ENCODE measurements at regions not wholly inside any gene's neighbourhood (a gene's known extent, or its start where the extent isn't known, plus 50 kb on each side); places are given as distances from the start of the nearest gene placed in this dataset.

GRCh38 chr6:65900928-65901327 lies 193.9 kb upstream of the EYS start:
- DNase-seq, result no peak

- no peak for DNase-seq
These were observed 189.1 kb upstream of the EYS start for GRCh38 chr6:65896140-65896539.

DNA sequence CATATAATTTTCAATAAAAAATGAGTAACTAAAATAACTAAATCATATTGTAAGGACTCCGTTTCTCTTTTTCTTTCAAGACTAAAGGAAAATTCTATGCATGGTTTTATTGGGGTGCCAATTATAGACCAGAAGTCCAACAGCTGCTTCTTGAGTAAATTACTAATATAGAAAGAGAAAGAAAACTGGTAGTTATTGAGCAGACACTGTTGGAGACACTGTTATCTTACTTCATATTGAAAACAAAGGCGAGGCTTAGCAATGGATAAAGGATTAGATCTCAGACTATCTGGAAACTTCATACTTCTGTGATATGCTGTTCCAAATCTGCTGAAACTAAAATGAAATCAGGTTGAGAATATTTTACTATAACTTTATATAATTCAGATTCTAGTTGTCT lies 169.6 kb upstream of the EYS start:
- no peak for DNase-seq

GRCh38 chr6:65852369-65852852 lies 145.4 kb upstream of the EYS start:
- no peak for DNase-seq

GRCh38 chr6:65830151-65830550 lies 123.1 kb upstream of the EYS start:
- DNase-seq, result no peak

GRCh38 chr6:65819152-65819551 lies 112.1 kb upstream of the EYS start:
- no peak for DNase-seq

GRCh38 chr6:65818576-65818975 lies 111.5 kb upstream of the EYS start:
- DNase-seq, result no peak

DNA sequence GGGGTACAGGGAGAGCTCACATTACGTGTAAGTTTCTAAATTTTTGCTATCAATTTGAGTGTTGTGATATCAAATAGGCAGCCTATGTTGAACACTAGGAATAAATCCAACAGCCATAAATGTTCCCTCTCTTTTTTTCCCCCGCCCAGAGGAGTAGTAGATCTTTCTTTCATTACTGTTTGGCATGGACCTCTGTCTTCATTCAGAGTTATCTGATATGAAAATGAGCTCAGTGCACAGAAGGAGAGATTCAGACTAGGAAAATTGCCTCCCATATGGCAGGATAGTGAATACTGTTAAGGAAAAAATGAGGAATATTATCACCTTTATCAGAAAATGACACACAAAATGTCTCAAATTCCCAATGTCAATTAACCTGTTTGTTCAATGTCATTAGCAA lies 110.0 kb upstream of the EYS start:
- no peak for DNase-seq

- DNase-seq, result no peak
These were observed 107.0 kb upstream of the EYS start for GRCh38 chr6:65814071-65814470.

DNA sequence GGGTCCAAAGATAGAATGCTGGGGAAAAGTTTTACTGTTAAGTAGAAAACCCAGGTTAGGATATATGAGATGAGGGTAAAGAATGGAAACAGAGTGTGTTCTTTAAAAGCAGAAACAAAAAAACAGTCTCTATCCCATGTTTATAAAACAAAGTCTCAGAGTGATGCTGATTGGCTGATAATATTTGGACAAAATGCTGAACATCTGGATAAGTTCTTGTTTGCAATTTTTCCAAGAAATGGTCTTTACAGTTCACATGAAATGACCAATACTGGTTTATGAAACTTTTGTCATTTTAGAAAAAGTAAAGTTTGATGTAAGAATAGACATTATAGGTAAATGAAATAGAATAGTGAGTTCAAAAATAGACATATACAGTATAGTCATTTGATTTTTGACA lies 96.2 kb upstream of the EYS start:
- no peak for DNase-seq

DNA sequence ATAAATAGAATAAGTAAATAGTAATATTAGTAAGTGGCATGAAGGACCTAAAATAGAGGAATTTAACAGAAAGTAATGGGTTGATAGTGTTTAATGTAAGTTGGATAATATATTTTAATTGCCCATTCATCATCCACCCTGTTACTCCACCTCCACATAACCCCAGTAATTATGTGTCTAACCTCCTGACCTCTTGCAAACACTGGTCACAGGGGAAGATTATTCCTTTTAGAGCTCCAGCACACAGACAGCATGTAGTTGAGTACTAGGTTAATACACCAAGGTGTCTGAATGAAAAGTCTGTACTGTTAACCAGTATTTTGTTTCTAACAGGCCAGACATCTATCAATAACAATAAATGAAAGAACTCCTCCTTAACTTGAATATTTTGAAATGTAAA lies 92.4 kb upstream of the EYS start:
- no peak for DNase-seq

DNA sequence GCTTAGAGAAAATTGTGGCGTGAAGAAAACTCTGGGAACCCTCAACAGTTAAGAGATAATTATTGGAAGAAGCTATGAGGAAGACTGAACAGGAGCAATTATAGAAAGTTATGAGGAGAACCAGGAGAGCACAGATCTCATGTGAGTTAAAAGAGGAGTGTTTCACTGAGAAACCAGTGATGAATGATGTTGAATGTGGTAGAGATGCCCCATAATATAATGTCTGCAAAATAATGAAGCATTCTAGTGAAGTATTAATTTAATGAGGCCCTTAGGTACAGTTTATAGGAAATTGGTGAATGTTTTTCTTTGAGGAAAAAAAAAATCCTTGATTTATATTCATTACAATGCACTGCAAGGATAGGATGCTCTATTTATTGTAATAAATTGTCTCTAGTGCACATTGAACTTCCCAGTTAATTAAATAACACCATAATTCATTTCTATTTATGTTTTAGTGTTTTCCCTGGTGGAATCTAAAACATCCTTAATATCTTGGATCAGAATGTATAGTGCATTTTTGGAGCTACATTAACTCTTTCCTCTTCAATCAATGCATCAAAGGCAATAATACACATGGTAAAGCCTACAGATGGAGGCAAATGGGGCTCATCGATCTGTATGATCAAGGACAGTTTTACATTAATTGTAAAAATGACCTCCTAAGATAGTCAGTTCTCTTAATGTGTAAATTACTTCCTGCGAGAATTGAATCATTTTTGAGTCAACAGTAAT lies 91.4 kb upstream of the EYS start:
- DNase-seq, result no peak

DNA sequence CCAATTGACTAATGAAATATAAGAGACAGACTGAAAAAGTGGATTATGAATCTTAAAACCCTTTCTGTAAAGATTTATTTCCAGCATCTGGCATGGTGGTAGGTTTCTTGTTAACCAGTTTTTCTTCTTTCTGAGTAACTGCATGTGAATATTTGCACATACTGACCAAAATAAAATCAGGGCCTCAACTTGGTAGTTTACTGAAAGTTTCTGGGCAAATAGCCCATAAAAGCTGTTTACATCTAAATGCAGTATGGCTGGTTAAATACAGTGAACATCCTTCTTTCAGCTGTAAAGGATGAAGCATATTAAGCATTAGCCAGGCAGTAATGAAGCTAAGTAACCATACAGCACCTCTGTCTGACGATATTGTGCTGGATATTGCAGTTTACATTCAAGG lies 83.6 kb upstream of the EYS start:
- DNase-seq, result no peak

GRCh38 chr6:65787787-65788186 lies 80.8 kb upstream of the EYS start:
- DNase-seq, result no peak

DNA sequence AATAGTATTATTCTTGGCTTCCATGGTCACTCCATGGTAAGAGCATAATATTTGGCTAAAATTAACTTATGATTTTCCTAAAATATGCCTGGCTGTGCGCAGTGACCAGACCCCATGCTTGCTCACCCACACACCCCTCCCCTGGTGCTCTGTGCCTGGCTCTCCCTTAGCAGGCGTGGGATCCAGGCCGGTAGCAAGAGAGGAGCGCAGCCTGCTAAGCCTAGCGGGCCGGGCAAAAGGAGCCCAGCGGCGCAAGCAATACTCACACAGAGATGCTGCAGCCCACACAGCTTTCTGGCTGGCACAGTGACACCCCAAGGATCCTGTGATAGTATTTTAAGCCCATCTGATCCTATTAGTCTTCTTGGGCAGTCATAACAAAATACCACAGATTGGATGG lies 79.8 kb upstream of the EYS start:
- DNase-seq, result no peak

DNA sequence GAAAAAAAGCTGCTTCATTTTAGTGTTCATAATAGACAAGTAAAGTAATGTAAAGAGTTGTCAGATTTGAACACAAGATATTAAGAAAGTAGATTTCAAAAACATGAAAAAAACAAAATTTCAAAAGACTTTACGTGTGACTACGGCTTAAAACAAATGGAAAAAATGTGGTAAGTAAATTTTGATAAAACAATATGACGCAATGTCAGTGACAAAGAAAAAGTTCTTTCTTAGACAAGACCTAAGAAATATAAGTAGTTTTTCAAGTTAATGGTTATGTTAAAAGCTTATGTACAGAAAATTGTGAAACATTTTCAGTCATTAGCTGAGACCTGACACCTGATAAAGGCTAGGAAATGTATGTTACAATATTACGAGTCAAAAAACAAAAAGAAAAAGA lies 73.7 kb upstream of the EYS start:
- no peak for DNase-seq

DNA sequence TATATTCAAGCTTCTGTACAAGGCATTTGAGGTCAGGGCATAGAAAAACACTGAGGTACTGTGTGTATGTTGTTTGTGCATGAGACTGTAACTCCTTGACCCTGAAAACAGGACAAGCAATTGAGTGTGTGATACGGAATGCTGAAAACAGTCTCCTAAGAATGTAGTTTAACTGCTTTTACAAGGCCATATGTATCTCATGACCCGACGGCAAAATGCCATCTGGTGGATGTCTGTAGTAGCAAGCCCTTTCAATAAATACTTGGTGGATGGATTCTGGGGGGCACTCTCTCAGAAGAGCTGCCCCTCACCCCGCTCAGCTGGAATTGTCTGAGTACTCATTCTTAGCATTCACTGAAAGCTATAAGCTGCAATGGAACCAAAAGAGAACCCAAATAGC lies 69.3 kb upstream of the EYS start:
- no peak for DNase-seq

DNA sequence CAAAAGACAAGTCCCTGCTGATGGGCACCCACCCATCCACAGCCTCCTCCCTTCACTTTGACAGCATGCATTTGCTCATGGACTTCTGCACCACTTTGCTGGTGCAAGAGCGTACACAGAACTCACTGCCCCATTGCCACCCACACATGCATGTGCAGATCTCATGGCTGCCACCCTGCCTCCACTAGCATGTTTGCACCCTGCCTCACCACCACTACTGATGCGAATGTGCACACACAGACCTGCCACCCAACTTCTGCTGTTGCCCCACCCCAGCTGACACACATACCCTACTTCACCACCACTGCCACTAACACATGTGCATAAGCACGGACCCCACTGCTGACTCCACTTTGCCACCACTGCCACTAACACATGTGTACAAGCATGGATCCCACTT lies 64.9 kb upstream of the EYS start:
- DNase-seq, result no peak

GRCh38 chr6:65761890-65762289 lies 54.9 kb upstream of the EYS start:
- no peak for DNase-seq

DNA sequence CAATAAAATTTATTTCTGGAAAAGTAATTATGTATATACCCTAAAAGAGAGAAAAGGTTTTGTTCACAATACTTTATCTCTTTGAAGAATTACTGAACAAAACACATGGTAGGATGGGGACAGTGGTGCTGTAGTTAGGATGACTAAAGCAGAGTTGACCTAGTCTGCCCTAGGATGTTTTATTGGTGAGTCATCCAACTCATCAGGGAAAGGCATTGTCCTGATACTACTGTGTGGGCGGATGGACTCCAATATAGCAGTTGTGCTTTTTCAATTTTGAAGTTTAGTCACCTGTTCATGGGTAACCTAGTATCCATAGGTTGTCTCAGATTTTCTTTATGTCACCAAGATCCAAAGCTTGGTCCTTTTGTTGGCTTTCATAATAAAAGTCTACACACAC lies 53.3 kb upstream of the EYS start:
- DNase-seq, result peak in 1 of 2 experiments; percentile 1

Data from SW 1271 (cell line).